Inflammatory macrophage treated with lipopolysaccharide for 1 hour (primary cell): ENCODE measurements at regions not wholly inside any gene's neighbourhood (a gene's known extent, or its start where the extent isn't known, plus 50 kb on each side); places are given as distances from the start of the nearest gene placed in this dataset.

Source experiments
- DNase-seq, 2 donors: peaks; one replicate each; pipeline ENCODE4 v3.0.0-alpha.2; 2020 to 2022

- no peak for DNase-seq
These were observed 50.3 kb upstream of the HMHB1 start for GRCh38 chr5:143761663-143762062.

- no peak for DNase-seq
These were observed 51.2 kb upstream of the HMHB1 start for GRCh38 chr5:143760755-143761154.

GRCh38 chr5:143760131-143760505 lies 51.8 kb upstream of the HMHB1 start:
- no peak for DNase-seq

- no peak for DNase-seq
These were observed 52.4 kb upstream of the HMHB1 start for GRCh38 chr5:143759396-143760130.

- no peak for DNase-seq
These were observed 53.2 kb upstream of the HMHB1 start for GRCh38 chr5:143758750-143759149.

GRCh38 chr5:143758015-143758414 lies 53.9 kb upstream of the HMHB1 start:
- DNase-seq: no peak

- DNase-seq: no peak
These were observed 54.8 kb upstream of the HMHB1 start for GRCh38 chr5:143757116-143757515.

- no peak for DNase-seq
These were observed 56.0 kb upstream of the HMHB1 start for GRCh38 chr5:143755966-143756365.

GRCh38 chr5:143752165-143752850 lies 59.7 kb upstream of the HMHB1 start:
- DNase-seq: no peak

GRCh38 chr5:143751342-143751741 lies 60.6 kb upstream of the HMHB1 start:
- DNase-seq: no peak

- no peak for DNase-seq
These were observed 62.3 kb upstream of the HMHB1 start for GRCh38 chr5:143749581-143750205.

- no peak for DNase-seq
These were observed 63.4 kb upstream of the HMHB1 start for GRCh38 chr5:143748516-143748915.

- no peak for DNase-seq
These were observed 69.0 kb upstream of the HMHB1 start for GRCh38 chr5:143742951-143743350.

GRCh38 chr5:143741421-143741820 lies 70.5 kb upstream of the HMHB1 start:
- peak; percentile 32 to 54 for DNase-seq

- no peak for DNase-seq
These were observed 71.0 kb upstream of the HMHB1 start for GRCh38 chr5:143740956-143741355.

GRCh38 chr5:143739746-143740145 lies 72.2 kb upstream of the HMHB1 start:
- DNase-seq: no peak

- DNase-seq: peak; percentile 64 to 68
These were observed 73.3 kb upstream of the HMHB1 start for GRCh38 chr5:143738417-143739401.

GRCh38 chr5:143737062-143737461 lies 74.9 kb upstream of the HMHB1 start:
- DNase-seq: no peak

GRCh38 chr5:143734456-143734780 lies 77.5 kb upstream of the HMHB1 start:
- DNase-seq: no peak

GRCh38 chr5:143733665-143734455 lies 78.1 kb upstream of the HMHB1 start:
- DNase-seq: peak; percentile 73 to 90

- no peak for DNase-seq
These were observed 79.6 kb upstream of the HMHB1 start for GRCh38 chr5:143732402-143732801.

- no peak for DNase-seq
These were observed 81.7 kb upstream of the HMHB1 start for GRCh38 chr5:143730112-143730801.
